ENCODE measurements at regions not wholly inside any gene's neighbourhood (a gene's known extent, or its start where the extent isn't known, plus 50 kb on each side); places are given as distances from the start of the nearest gene placed in this dataset.

GRCh38 chr3:72200332-72200731, 415.4 kb upstream of the PROK2 start:
- DNase-seq (ENCODE audit: low read depth) = no peak

GRCh38 chr3:72199530-72199929, 414.6 kb upstream of the PROK2 start:
- no peak for DNase-seq (ENCODE audit: low read depth)

GRCh38 chr3:72196377-72196929, 411.5 kb upstream of the PROK2 start:
- no peak for DNase-seq (ENCODE audit: low read depth)

- DNase-seq (ENCODE audit: low read depth) = no peak
These were observed 410.9 kb upstream of the PROK2 start for GRCh38 chr3:72195895-72196294.

- DNase-seq (ENCODE audit: low read depth) = no peak
These were observed 409.5 kb upstream of the PROK2 start for GRCh38 chr3:72194458-72194857.

GRCh38 chr3:72193771-72194430, 409.0 kb upstream of the PROK2 start:
- no peak for DNase-seq (ENCODE audit: low read depth)

GRCh38 chr3:72192572-72192971, 407.6 kb upstream of the PROK2 start:
- DNase-seq (ENCODE audit: low read depth) = no peak

GRCh38 chr3:72191209-72191960, 406.4 kb upstream of the PROK2 start:
- no peak for DNase-seq (ENCODE audit: low read depth)

- DNase-seq (ENCODE audit: low read depth) = no peak
These were observed 405.1 kb upstream of the PROK2 start for GRCh38 chr3:72190050-72190449.

GRCh38 chr3:72189339-72189738, 404.4 kb upstream of the PROK2 start:
- no peak for DNase-seq (ENCODE audit: low read depth)

GRCh38 chr3:72188536-72188935, 403.6 kb upstream of the PROK2 start:
- DNase-seq (ENCODE audit: low read depth) = no peak

- no peak for DNase-seq (ENCODE audit: low read depth)
These were observed 402.2 kb upstream of the PROK2 start for GRCh38 chr3:72187131-72187530.

GRCh38 chr3:72186400-72186855, 401.5 kb upstream of the PROK2 start:
- DNase-seq (ENCODE audit: low read depth) = no peak

GRCh38 chr3:72185549-72186399, 400.8 kb upstream of the PROK2 start:
- no peak for DNase-seq (ENCODE audit: low read depth)

- no peak for DNase-seq (ENCODE audit: low read depth)
These were observed 398.5 kb upstream of the PROK2 start for GRCh38 chr3:72183489-72183888.

GRCh38 chr3:72182206-72182605, 397.3 kb upstream of the PROK2 start:
- DNase-seq (ENCODE audit: low read depth) = no peak

- no peak for DNase-seq (ENCODE audit: low read depth)
These were observed 396.3 kb upstream of the PROK2 start for GRCh38 chr3:72181251-72181650.

- DNase-seq (ENCODE audit: low read depth) = no peak
These were observed 395.5 kb upstream of the PROK2 start for GRCh38 chr3:72180405-72180804.

- no peak for DNase-seq (ENCODE audit: low read depth)
These were observed 394.1 kb upstream of the PROK2 start for GRCh38 chr3:72179107-72179464.

- DNase-seq (ENCODE audit: low read depth) = no peak
These were observed 393.6 kb upstream of the PROK2 start for GRCh38 chr3:72178463-72179106.

- no peak for DNase-seq (ENCODE audit: low read depth)
These were observed 392.4 kb upstream of the PROK2 start for GRCh38 chr3:72177075-72178050.

Data from stimulated activated CD4-positive, alpha-beta T cell treated with anti-CD3 and anti-CD28 coated beads, Interleukin-2, amount 100 ng/mL, for 4 hours (primary cell).